CD14-positive monocyte (primary cell): ENCODE measurements at regions not wholly inside any gene's neighbourhood (a gene's known extent, or its start where the extent isn't known, plus 50 kb on each side); places are given as distances from the start of the nearest gene placed in this dataset.

Experiments
- DNase-seq, 3 donors: peaks; one replicate each; pipeline ENCODE4 v3.0.0-alpha.2; 2011 to 2022
- H2AFZ ChIP-seq: 2 replicates; pipeline ENCODE4 v1.6.0; 2012; ENCODE audit warnings: mild to moderate bottlenecking, low read depth, low read length, inconsistent platforms; ENCODE audit not compliant: insufficient read depth, poor library complexity, severe bottlenecking
- H3K27ac ChIP-seq, 2 donors: 1 replicate in 1 of 2; 2 replicates in 1 of 2; pipeline ENCODE4 v1.5.1; 2012 to 2013; ENCODE audit warnings: low read length in 2 of 2, control low read depth in 1 of 2, inconsistent platforms in 1 of 2, low read depth in 1 of 2, mild to moderate bottlenecking in 1 of 2
- H3K27me3 ChIP-seq, 2 donors: one replicate each; pipeline versions ENCODE4 v1.6.0 to v1.6.1; 2011 to 2013; ENCODE audit warnings: low read length in 2 of 2; ENCODE audit not compliant: control insufficient read depth in 2 of 2, insufficient read depth in 2 of 2
- H3K36me3 ChIP-seq, 2 donors: replicated peaks in 1 of 2; 1 replicate in 1 of 2; 2 replicates in 1 of 2; pipeline versions ENCODE4 v1.5.1 to v1.6.1; 2012 to 2013; ENCODE audit warnings: low read length in 2 of 2, control low read depth in 1 of 2, inconsistent platforms in 1 of 2, mild to moderate bottlenecking in 1 of 2; ENCODE audit not compliant: insufficient read depth in 2 of 2, control insufficient read depth in 1 of 2
- H3K4me1 ChIP-seq, 2 donors: 1 replicate in 1 of 2; 2 replicates in 1 of 2; pipeline versions ENCODE4 v1.5.1 to v1.6.1; 2012 to 2013; ENCODE audit warnings: low read length in 2 of 2, control low read depth in 1 of 2, inconsistent platforms in 1 of 2, mild to moderate bottlenecking in 1 of 2, moderate library complexity in 1 of 2; ENCODE audit not compliant: insufficient read depth in 2 of 2, control insufficient read depth in 1 of 2
- H3K4me2 ChIP-seq: replicated peaks from 2 replicates; pipeline ENCODE3; 2012; ENCODE audit warnings: low read length, moderate library complexity, mild to moderate bottlenecking; ENCODE audit not compliant: poor library complexity, severe bottlenecking; ENCODE audit errors: extremely low read depth
- H3K4me3 ChIP-seq, 3 experiments: fragments of 200-600 bp in 1 of 3; sonication (generic) in 1 of 3; replicated peaks in 1 of 3; 1 replicate in 2 of 3; 2 replicates in 1 of 3; pipeline ENCODE4 v1.5.1; 2011 to 2013; ENCODE audit warnings: low read length in 3 of 3, mild to moderate bottlenecking in 3 of 3, control low read depth in 2 of 3, low read depth in 2 of 3, inconsistent platforms in 1 of 3, moderate library complexity in 1 of 3
- H3K79me2 ChIP-seq: 2 replicates; pipeline ENCODE4 v1.6.0; 2012; ENCODE audit warnings: mild to moderate bottlenecking, control low read depth, inconsistent platforms, low read length, moderate library complexity; ENCODE audit not compliant: insufficient read depth
- H3K9ac ChIP-seq: 2 replicates; pipeline ENCODE4 v1.6.0; 2017; ENCODE audit warnings: low read length, mild to moderate bottlenecking; ENCODE audit not compliant: insufficient read depth, poor library complexity, severe bottlenecking
- H3K9me3 ChIP-seq, 2 donors: replicated peaks in 1 of 2; 1 replicate in 1 of 2; 2 replicates in 1 of 2; pipeline versions ENCODE4 v1.5.1 to v1.6.1; 2012 to 2013; ENCODE audit warnings: low read length in 2 of 2, control low read depth in 1 of 2; ENCODE audit not compliant: control insufficient read depth in 1 of 2, insufficient read depth in 1 of 2
- H4K20me1 ChIP-seq: 2 replicates; pipeline ENCODE4 v1.6.0; 2012; ENCODE audit warnings: mild to moderate bottlenecking, low read length, control low read depth, moderate library complexity; ENCODE audit not compliant: insufficient read depth
- H3K27ac Mint-ChIP-seq, 7 donors: one replicate each; pipeline ENCODE4 v1.8.0; 2020; ENCODE audit warnings: mild to moderate bottlenecking in 7 of 7, mixed read lengths in 7 of 7, moderate library complexity in 6 of 7, inconsistent platforms in 2 of 7
- H3K27me3 Mint-ChIP-seq, 3 donors: one replicate each; pipeline ENCODE4 v1.8.0; 2021 to 2022; ENCODE audit warnings: low read depth in 3 of 3, mild to moderate bottlenecking in 3 of 3, mixed read lengths in 3 of 3, moderate library complexity in 3 of 3, inconsistent platforms in 1 of 3
- H3K36me3 Mint-ChIP-seq, 2 donors: one replicate each; pipeline ENCODE4 v1.8.0; 2020; ENCODE audit warnings: mixed read lengths in 2 of 2, inconsistent platforms in 1 of 2, mild to moderate bottlenecking in 1 of 2
- H3K4me1 Mint-ChIP-seq: one replicate; pipeline ENCODE4 v1.8.0; 2020; ENCODE audit warnings: mild to moderate bottlenecking, mixed read lengths
- H3K4me3 Mint-ChIP-seq, 2 donors: one replicate each; pipeline ENCODE4 v1.8.0; 2020; ENCODE audit warnings: mild to moderate bottlenecking in 2 of 2, mixed read lengths in 2 of 2, moderate library complexity in 1 of 2
- H3K9me3 Mint-ChIP-seq, 7 donors: one replicate each; pipeline ENCODE4 v1.8.0; 2020 to 2022; ENCODE audit warnings: mixed read lengths in 7 of 7, mild to moderate bottlenecking in 6 of 7, moderate library complexity in 6 of 7, inconsistent platforms in 2 of 7
- WGBS: methylation state at CpG from one replicate; pipeline ENCODE4 v1.1.5; 2013; ENCODE audit warnings: missing lambda C conversion rate; ENCODE audit not compliant: insufficient coverage; 5-methylcytosine and 5-hydroxymethylcytosine counted together
- intact Hi-C, 2 donors: fragments of 100-400 bp; cut with micrococcal nuclease; formaldehyde crosslinking; loops; one replicate each; pipeline versions ENCODE4 v1.15.0 to v1.15.1; 2023
- TF ChIP-seq, protein P1 (sequence below): fragments of 200-600 bp; IDR thresholded peaks from one replicate; pipeline ENCODE4 v1.8.0; 2022; ENCODE audit warnings: antibody characterized with exemption, mild to moderate bottlenecking

GRCh38 chr20:58135441-58136148 lies 92.9 kb downstream of the ANKRD60 start:
- no peak overlapping the region for H3K27ac Mint-ChIP-seq
- Histone ChIP-seq H3K9ac (no peak overlapping the region), H3K4me3 (no peak overlapping the region), H2AFZ (no peak overlapping the region), H3K36me3 (no peaks in the 10 kb centered on the region), H3K27me3 (peaks cover 17 to 42% of the 10 kb centered on the region in 2 donors), H4K20me1 (no peaks in the 10 kb centered on the region), H3K79me2 (no peaks in the 10 kb centered on the region), H3K4me1 (no peaks in the 10 kb centered on the region), H3K9me3 (no peaks in the 10 kb centered on the region), H3K27ac (no peak overlapping the region), H3K4me2 (no peak overlapping the region)
- H3K9me3 Mint-ChIP-seq: peaks cover 0 to under 1% (median 0%) of the 10 kb centered on the region in 7 donors
- peak overlapping the region in 1 of 2 donors; percentile 35 for H3K4me3 Mint-ChIP-seq
- WGBS: 56% methylated on average over 8 of the region's 16 CpGs
- TF ChIP-seq, protein P1, sequence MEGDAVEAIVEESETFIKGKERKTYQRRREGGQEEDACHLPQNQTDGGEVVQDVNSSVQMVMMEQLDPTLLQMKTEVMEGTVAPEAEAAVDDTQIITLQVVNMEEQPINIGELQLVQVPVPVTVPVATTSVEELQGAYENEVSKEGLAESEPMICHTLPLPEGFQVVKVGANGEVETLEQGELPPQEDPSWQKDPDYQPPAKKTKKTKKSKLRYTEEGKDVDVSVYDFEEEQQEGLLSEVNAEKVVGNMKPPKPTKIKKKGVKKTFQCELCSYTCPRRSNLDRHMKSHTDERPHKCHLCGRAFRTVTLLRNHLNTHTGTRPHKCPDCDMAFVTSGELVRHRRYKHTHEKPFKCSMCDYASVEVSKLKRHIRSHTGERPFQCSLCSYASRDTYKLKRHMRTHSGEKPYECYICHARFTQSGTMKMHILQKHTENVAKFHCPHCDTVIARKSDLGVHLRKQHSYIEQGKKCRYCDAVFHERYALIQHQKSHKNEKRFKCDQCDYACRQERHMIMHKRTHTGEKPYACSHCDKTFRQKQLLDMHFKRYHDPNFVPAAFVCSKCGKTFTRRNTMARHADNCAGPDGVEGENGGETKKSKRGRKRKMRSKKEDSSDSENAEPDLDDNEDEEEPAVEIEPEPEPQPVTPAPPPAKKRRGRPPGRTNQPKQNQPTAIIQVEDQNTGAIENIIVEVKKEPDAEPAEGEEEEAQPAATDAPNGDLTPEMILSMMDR: no peak
- intact Hi-C loops: no loop called here
- no peaks in the 10 kb centered on the region for H3K4me1 Mint-ChIP-seq
- no peak for DNase-seq
- peaks cover 51 to 58% (median 58%) of the 10 kb centered on the region in 3 donors for H3K27me3 Mint-ChIP-seq
- H3K36me3 Mint-ChIP-seq: no peaks in the 10 kb centered on the region

DNA sequence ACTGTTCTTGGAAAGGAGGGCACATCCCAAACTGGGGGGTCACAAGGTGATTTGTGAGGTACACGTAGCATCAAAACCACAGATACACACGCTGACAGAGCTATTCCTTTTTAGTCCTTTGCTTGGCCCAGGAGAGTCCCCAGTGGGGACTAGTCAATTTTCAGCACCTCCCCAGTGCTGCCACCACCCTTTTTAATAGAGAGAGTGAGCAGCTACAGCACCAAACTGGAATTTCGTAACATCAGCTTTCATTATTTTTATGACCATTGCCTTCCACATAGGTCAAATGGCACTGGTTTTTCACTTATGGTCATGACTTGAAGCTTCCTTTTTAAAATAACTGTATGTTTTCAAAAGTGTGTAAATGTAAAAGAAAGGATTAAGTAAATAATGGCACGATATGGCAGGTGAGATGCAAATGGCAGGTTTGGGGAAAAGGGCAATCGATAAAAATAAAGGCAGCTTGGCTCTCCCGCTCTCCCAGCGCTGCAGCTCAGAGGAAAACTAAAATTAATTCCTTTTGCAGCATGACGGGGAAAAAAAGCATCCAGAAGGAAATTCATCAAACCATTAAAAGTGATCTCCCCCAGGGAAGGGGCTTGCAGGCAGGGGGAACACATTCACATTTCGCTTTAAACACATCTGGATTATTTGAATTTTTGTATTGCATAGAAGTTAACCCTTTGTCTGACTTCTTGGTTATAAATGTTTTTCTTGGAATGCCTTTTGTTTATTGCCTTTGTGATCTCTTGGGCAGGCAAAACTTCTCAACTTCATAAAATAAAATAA lies 95.2 kb downstream of the ANKRD60 start:
- no peaks in the 10 kb centered on the region for H3K79me2 ChIP-seq
- H3K27ac Mint-ChIP-seq: no peak overlapping the region
- H3K4me1 Mint-ChIP-seq: no peaks in the 10 kb centered on the region
- H3K36me3 ChIP-seq: no peaks in the 10 kb centered on the region
- intact Hi-C loops: no loop called here
- H2AFZ ChIP-seq: no peak overlapping the region
- no peaks in the 10 kb centered on the region for H3K4me1 ChIP-seq
- TF ChIP-seq, protein P1: no peak
- H3K9me3 ChIP-seq: no peaks in the 10 kb centered on the region
- peaks cover 56 to 63% (median 63%) of the 10 kb centered on the region in 3 donors for H3K27me3 Mint-ChIP-seq
- H3K27me3 ChIP-seq: peaks cover 17 to 53% of the 10 kb centered on the region in 2 donors
- H3K9me3 Mint-ChIP-seq: peaks cover 0 to 2% (median 0%) of the 10 kb centered on the region in 7 donors
- no peaks in the 10 kb centered on the region for H3K36me3 Mint-ChIP-seq
- H3K4me2 ChIP-seq: no peak overlapping the region
- peak overlapping the region in 1 of 2 donors; percentile 39 for H3K4me3 Mint-ChIP-seq
- no peak overlapping the region for H3K4me3 ChIP-seq
- no peaks in the 10 kb centered on the region for H4K20me1 ChIP-seq
- H3K9ac ChIP-seq: no peak overlapping the region
- no peak overlapping the region for H3K27ac ChIP-seq
- 83% methylated on average over 2 of the region's 9 CpGs for WGBS
- no peak for DNase-seq
